ENCODE measurements at regions not wholly inside any gene's neighbourhood (a gene's known extent, or its start where the extent isn't known, plus 50 kb on each side); places are given as distances from the start of the nearest gene placed in this dataset.
"Not testable (repeated sequence)": the region's sequence is repeated elsewhere in the genome, so short reads cannot be mapped to it uniquely, and the experiment has no call there.

DNA sequence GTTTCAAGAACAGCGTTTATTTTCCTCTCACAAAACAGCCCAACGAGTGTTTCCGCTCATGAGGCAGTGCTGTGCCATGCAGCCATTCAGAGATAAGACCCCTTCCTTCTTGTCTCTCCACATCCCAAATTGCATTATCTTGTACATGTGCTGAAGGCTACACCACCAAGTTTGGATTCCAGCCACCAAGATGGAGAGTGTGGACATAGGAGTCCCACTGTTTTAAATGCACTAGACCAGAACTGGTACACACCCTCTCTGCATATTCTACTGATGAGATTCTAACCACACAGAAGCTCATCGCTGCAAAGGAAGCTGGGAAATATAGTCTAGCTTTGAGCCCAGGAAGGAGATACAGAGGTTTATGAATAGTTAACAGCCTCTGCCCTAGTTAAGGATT, 509.4 kb downstream of the NFIB start:
- no peaks in the 10 kb centered on the region for H3K4me1 ChIP-seq (ENCODE audit: insufficient read depth)
- H3K4me3 ChIP-seq = no peak overlapping the region
- TF ChIP-seq, protein P1, sequence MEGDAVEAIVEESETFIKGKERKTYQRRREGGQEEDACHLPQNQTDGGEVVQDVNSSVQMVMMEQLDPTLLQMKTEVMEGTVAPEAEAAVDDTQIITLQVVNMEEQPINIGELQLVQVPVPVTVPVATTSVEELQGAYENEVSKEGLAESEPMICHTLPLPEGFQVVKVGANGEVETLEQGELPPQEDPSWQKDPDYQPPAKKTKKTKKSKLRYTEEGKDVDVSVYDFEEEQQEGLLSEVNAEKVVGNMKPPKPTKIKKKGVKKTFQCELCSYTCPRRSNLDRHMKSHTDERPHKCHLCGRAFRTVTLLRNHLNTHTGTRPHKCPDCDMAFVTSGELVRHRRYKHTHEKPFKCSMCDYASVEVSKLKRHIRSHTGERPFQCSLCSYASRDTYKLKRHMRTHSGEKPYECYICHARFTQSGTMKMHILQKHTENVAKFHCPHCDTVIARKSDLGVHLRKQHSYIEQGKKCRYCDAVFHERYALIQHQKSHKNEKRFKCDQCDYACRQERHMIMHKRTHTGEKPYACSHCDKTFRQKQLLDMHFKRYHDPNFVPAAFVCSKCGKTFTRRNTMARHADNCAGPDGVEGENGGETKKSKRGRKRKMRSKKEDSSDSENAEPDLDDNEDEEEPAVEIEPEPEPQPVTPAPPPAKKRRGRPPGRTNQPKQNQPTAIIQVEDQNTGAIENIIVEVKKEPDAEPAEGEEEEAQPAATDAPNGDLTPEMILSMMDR (IDR thresholded peaks at IDR 0.05) = no peak
- TF ChIP-seq POLR2A (IDR thresholded peaks at IDR 0.05) (no peak), EP300 (IDR thresholded peaks at IDR 0.05) (no peak)
- WGBS, 3 donors = 42 to 91% (median 77%) methylated on average over 4 of the region's 4 CpGs
- no peak overlapping the region for H3K27ac ChIP-seq
- no peak for DNase-seq
- no peaks in the 10 kb centered on the region for H3K27me3 ChIP-seq
- intact Hi-C loops (cut with DNase I) = no loop called here
- H3K9me3 ChIP-seq = no peaks in the 10 kb centered on the region
- no peaks in the 10 kb centered on the region for H3K36me3 ChIP-seq

DNA sequence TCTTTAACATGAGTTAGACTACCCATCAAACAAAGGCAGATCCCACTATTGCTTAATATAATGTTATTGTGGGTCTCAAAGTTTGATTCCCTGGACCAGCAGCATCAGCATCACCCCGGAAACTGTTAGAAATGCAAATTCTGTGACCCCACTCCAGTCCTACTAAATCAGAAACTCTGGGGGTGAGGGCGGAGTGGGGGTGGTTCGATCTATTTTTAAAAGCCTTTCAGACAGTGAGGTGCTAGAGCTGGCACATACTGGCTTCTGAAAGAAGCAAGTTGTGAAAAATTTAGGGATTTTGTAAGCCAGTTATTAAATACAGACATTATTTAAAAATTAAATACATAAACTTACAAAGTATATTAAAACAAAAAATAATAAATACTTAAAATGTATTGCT, 513.2 kb downstream of the NFIB start:
- no peak overlapping the region for H3K4me3 ChIP-seq
- no peaks in the 10 kb centered on the region for H3K4me1 ChIP-seq (ENCODE audit: insufficient read depth)
- TF ChIP-seq POLR2A (IDR thresholded peaks at IDR 0.05) (no peak), EP300 (IDR thresholded peaks at IDR 0.05) (no peak)
- TF ChIP-seq, protein P1 (IDR thresholded peaks at IDR 0.05) = no peak
- H3K27ac ChIP-seq = no peak overlapping the region
- no peaks in the 10 kb centered on the region for H3K36me3 ChIP-seq
- no peaks in the 10 kb centered on the region for H3K9me3 ChIP-seq
- DNase-seq = no peak
- intact Hi-C loops (cut with DNase I) = no loop called here
- no peaks in the 10 kb centered on the region for H3K27me3 ChIP-seq
- WGBS, 3 donors = 87 to 91% (median 87%) methylated on average over 3 of the region's 3 CpGs

DNA sequence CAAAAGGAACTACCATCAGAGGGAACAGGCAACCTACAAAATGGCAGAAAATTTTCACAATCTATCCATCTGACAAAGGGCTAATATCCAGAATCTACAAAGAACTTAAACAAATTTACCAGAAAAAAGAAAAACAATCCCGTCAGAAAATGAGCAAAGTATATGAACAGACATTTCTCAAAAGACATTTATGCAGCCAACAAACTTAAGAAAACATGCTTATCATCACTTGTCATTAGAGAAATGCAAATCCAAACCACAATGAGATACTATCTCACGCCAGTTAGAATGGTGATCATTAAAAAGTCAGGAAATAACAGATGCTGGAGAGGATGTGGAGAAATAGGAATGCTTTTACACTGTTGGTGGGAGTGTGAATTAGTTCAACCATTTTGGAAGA, 516.2 kb downstream of the NFIB start:
- H3K27me3 ChIP-seq; intact Hi-C loops (cut with DNase I); H3K4me1 ChIP-seq (ENCODE audit: insufficient read depth); DNase-seq; H3K9me3 ChIP-seq; H3K36me3 ChIP-seq; H3K27ac ChIP-seq; H3K4me3 ChIP-seq: not testable (repeated sequence)
- 91 to 96% (median 93%) methylated on average over 2 of the region's 2 CpGs for WGBS, 3 donors

DNA sequence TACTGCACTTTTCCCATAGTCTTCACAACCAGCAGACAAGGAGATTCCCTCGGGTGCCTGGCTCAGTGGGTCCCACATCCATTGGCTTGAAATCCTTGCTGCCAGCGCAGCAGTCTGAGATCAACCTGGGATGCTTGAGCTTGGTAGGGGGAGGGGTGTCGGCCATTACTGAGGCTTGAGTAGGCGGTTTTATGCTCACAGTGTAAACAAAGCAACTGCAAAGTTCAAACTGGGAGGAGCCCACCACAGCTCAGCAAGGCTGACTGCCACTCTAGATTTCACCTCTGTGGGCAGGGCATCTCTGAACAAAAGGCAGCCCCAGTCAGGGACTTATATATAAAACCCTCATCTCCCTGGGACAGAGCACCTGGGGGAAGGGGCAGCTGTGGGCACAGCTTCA, 512.3 kb upstream of the MPDZ start:
- Histone ChIP-seq H3K4me1 (ENCODE audit: insufficient read depth) (peaks cover 4% of the 10 kb centered on the region), H3K36me3 (no peaks in the 10 kb centered on the region), H3K27me3 (no peaks in the 10 kb centered on the region), H3K9me3 (no peaks in the 10 kb centered on the region), H3K27ac (no peak overlapping the region), H3K4me3 (no peak overlapping the region)
- 84 to 91% (median 91%) methylated on average over 4 of the region's 4 CpGs for WGBS, 3 donors
- no peak for DNase-seq
- intact Hi-C loops (cut with DNase I) = no loop called here
- no peak for TF ChIP-seq POLR2A (IDR thresholded peaks at IDR 0.05)
- TF ChIP-seq, protein P1 (IDR thresholded peaks at IDR 0.05) = no peak
- TF ChIP-seq EP300 (IDR thresholded peaks at IDR 0.05) = no peak

DNA sequence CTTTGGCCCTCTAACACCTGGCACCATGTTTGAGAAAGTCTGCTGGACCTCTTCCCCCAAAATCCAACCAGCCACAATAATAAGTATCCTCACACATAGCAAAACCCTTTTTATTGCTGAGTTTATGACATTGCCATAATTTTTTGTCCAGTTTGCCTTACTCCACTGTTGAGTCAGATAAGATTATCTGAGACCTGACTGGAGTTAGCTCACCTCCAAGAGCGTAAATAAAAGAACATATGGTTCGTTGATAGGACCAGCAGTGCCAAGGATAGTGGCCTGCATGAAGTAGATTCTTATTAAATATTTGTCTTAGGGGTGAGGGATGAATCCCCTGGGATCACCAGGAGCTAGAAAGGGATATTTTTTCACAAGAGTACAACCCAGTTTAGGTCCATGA, 510.6 kb upstream of the MPDZ start:
- Histone ChIP-seq H3K27ac (no peak overlapping the region), H3K9me3 (no peaks in the 10 kb centered on the region), H3K36me3 (no peaks in the 10 kb centered on the region), H3K4me1 (ENCODE audit: insufficient read depth) (peaks cover 4% of the 10 kb centered on the region), H3K27me3 (no peaks in the 10 kb centered on the region), H3K4me3 (no peak overlapping the region)
- TF ChIP-seq POLR2A (IDR thresholded peaks at IDR 0.05) (no peak), EP300 (IDR thresholded peaks at IDR 0.05) (no peak)
- TF ChIP-seq, protein P1 (IDR thresholded peaks at IDR 0.05) = no peak
- intact Hi-C loops (cut with DNase I) = no loop called here
- WGBS, 3 donors = 78 to 96% (median 86%) methylated on average over 2 of the region's 2 CpGs
- no peak for DNase-seq
